Suprapubic skin (tissue), 3 donors: ENCODE measurements at regions not wholly inside any gene's neighbourhood (a gene's known extent, or its start where the extent isn't known, plus 50 kb on each side); places are given as distances from the start of the nearest gene placed in this dataset.

Source experiments
- POLR2AphosphoS5 ChIP-seq, 3 donors: sonication (generic); formaldehyde crosslinking; IDR thresholded peaks; one replicate each; pipeline ENCODE4 v1.6.1; 2017; ENCODE audit warnings: antibody characterized with exemption in 3 of 3
- TF ChIP-seq, protein P1 (sequence below), 2 donors: fragments of 200-600 bp in 1 of 2; fragments of 450-650 bp in 1 of 2; sonication (generic) in 1 of 2; IDR thresholded peaks; one replicate each; pipeline ENCODE4 v1.5.1; 2016 to 2019; ENCODE audit warnings: antibody characterized with exemption in 2 of 2, mild to moderate bottlenecking in 1 of 2, moderate library complexity in 1 of 2

DNA sequence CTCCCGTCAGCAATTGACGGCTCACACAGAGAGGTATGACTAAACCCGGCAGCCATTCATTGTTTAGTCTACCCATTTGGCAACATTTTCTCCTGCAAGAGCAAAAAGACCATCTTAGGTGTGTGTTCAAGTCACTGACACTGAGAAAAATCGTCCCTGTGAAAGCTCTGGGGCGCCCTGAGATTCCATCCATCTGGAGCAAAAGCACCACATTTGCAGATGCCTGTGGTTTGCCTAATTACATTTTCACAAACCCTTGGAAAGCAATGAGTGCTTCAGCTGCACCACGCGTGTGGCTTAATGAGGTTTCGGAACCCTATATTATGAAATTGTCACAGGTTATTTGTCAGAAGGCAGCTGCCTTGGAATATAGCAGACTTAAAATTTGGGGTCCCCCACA, 110.7 kb upstream of the PTPRM start:
- TF ChIP-seq, protein P1, sequence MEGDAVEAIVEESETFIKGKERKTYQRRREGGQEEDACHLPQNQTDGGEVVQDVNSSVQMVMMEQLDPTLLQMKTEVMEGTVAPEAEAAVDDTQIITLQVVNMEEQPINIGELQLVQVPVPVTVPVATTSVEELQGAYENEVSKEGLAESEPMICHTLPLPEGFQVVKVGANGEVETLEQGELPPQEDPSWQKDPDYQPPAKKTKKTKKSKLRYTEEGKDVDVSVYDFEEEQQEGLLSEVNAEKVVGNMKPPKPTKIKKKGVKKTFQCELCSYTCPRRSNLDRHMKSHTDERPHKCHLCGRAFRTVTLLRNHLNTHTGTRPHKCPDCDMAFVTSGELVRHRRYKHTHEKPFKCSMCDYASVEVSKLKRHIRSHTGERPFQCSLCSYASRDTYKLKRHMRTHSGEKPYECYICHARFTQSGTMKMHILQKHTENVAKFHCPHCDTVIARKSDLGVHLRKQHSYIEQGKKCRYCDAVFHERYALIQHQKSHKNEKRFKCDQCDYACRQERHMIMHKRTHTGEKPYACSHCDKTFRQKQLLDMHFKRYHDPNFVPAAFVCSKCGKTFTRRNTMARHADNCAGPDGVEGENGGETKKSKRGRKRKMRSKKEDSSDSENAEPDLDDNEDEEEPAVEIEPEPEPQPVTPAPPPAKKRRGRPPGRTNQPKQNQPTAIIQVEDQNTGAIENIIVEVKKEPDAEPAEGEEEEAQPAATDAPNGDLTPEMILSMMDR (IDR thresholded peaks at IDR 0.05): no peak
- no peak for TF ChIP-seq POLR2AphosphoS5 (IDR thresholded peaks at IDR 0.05)
